ENCODE measurements at regions not wholly inside any gene's neighbourhood (a gene's known extent, or its start where the extent isn't known, plus 50 kb on each side); places are given as distances from the start of the nearest gene placed in this dataset.

DNA sequence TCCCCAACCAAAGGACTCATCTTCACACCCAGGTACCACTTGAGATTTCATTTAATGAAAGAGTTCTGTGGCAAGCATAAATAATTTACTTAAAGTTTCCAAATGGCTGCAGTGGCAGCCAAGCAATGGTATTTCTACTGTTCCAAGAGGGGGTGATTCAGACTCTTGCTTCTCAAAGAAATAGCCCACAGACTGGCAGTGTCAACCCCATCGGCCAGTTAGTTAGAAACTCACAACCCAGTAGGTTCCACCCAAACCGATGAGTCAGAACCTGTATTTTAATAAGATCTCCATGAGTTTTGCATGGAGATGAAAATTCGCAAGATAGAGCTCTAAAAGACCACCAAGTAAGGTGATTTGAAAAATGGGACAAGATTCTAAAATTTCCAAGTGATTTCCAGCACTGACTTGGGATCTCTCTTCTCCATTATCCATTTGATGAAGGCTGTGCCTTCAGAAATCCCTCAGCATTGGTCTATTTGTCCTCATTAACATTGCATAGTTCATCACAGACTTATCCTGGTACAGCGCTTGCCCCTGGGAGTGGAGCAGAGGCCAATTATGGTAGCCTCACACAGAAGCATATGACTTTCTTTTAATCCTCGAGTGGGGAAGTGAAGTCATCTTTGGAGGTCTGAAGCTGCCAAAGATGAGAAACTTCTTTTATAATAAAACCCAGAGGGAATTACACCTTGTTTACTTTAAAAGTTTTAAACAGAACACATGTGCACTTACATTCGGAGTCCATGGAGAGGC, 361.4 kb upstream of the ID2 start:
- no peaks in the 10 kb centered on the region for H3K27me3 ChIP-seq (ENCODE audit: control insufficient read depth in 4 of 4, insufficient read depth in 4 of 4, low read length in 3 of 4)
- H3K36me3 ChIP-seq (ENCODE audit: control insufficient read depth in 4 of 4, insufficient read depth in 3 of 4, low read depth in 1 of 4, low read length in 3 of 4): no peaks in the 10 kb centered on the region
- TF ChIP-seq FOXA1 (IDR thresholded peaks at IDR 0.05): no peak
- TF ChIP-seq RAD21 (IDR thresholded peaks at IDR 0.05): no peak
- TF ChIP-seq FOXA2 (IDR thresholded peaks at IDR 0.05): no peak
- H3K4me1 ChIP-seq (ENCODE audit: control insufficient read depth in 4 of 4, insufficient read depth in 4 of 4, low read length in 3 of 4): no peaks in the 10 kb centered on the region
- H3K9me3 ChIP-seq (ENCODE audit: control insufficient read depth in 4 of 4, low read length in 3 of 4): no peaks in the 10 kb centered on the region
- H3K9ac ChIP-seq (ENCODE audit: low read depth in 1 of 2, low read length in 2 of 2): no peak overlapping the region
- 95% methylated on average over 6 of the region's 6 CpGs for WGBS
- no peak overlapping the region for H3K4me3 ChIP-seq (ENCODE audit: low read depth in 1 of 3, low read length in 3 of 3)
- H3K27ac ChIP-seq (ENCODE audit: low read depth in 1 of 2, low read length in 2 of 2): no peak overlapping the region
- DNase-seq (ENCODE audit: low spot score): no peak

- Histone ChIP-seq H3K9ac (ENCODE audit: low read depth in 1 of 2, low read length in 2 of 2) (no peak overlapping the region), H3K27ac (ENCODE audit: low read depth in 1 of 2, low read length in 2 of 2) (no peak overlapping the region), H3K4me3 (ENCODE audit: low read depth in 1 of 3, low read length in 3 of 3) (no peak overlapping the region), H3K9me3 (ENCODE audit: control insufficient read depth in 4 of 4, low read length in 3 of 4) (no peaks in the 10 kb centered on the region), H3K27me3 (ENCODE audit: control insufficient read depth in 4 of 4, insufficient read depth in 4 of 4, low read length in 3 of 4) (no peaks in the 10 kb centered on the region), H3K4me1 (ENCODE audit: control insufficient read depth in 4 of 4, insufficient read depth in 4 of 4, low read length in 3 of 4) (no peaks in the 10 kb centered on the region), H3K36me3 (ENCODE audit: control insufficient read depth in 4 of 4, insufficient read depth in 3 of 4, low read depth in 1 of 4, low read length in 3 of 4) (no peaks in the 10 kb centered on the region)
- TF ChIP-seq, protein P1, sequence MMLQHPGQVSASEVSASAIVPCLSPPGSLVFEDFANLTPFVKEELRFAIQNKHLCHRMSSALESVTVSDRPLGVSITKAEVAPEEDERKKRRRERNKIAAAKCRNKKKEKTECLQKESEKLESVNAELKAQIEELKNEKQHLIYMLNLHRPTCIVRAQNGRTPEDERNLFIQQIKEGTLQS (IDR thresholded peaks at IDR 0.05): no peak
- TF ChIP-seq, protein P2, sequence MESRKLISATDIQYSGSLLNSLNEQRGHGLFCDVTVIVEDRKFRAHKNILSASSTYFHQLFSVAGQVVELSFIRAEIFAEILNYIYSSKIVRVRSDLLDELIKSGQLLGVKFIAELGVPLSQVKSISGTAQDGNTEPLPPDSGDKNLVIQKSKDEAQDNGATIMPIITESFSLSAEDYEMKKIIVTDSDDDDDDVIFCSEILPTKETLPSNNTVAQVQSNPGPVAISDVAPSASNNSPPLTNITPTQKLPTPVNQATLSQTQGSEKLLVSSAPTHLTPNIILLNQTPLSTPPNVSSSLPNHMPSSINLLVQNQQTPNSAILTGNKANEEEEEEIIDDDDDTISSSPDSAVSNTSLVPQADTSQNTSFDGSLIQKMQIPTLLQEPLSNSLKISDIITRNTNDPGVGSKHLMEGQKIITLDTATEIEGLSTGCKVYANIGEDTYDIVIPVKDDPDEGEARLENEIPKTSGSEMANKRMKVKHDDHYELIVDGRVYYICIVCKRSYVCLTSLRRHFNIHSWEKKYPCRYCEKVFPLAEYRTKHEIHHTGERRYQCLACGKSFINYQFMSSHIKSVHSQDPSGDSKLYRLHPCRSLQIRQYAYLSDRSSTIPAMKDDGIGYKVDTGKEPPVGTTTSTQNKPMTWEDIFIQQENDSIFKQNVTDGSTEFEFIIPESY (IDR thresholded peaks at IDR 0.05): no peak
- no peak for TF ChIP-seq JUND (IDR thresholded peaks at IDR 0.05)
- no peak for TF ChIP-seq RAD21 (IDR thresholded peaks at IDR 0.05)
- TF ChIP-seq, protein P3, sequence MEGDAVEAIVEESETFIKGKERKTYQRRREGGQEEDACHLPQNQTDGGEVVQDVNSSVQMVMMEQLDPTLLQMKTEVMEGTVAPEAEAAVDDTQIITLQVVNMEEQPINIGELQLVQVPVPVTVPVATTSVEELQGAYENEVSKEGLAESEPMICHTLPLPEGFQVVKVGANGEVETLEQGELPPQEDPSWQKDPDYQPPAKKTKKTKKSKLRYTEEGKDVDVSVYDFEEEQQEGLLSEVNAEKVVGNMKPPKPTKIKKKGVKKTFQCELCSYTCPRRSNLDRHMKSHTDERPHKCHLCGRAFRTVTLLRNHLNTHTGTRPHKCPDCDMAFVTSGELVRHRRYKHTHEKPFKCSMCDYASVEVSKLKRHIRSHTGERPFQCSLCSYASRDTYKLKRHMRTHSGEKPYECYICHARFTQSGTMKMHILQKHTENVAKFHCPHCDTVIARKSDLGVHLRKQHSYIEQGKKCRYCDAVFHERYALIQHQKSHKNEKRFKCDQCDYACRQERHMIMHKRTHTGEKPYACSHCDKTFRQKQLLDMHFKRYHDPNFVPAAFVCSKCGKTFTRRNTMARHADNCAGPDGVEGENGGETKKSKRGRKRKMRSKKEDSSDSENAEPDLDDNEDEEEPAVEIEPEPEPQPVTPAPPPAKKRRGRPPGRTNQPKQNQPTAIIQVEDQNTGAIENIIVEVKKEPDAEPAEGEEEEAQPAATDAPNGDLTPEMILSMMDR (IDR thresholded peaks at IDR 0.05; ENCODE audit: low read depth, low read length, missing input control): no peak
- no peak for TF ChIP-seq HNF4A (conservative IDR thresholded peaks at IDR 0.05)
- no peak for TF ChIP-seq NR2F2 (IDR thresholded peaks at IDR 0.05)
- TF ChIP-seq SP1 (IDR thresholded peaks at IDR 0.05): no peak
- no peak for TF ChIP-seq FOXA1 (IDR thresholded peaks at IDR 0.05)
- TF ChIP-seq EGR1 (IDR thresholded peaks at IDR 0.05; ENCODE audit: low read depth in 2 of 2): no peak
- no peak for TF ChIP-seq RXRA (IDR thresholded peaks at IDR 0.05)
- no peak for TF ChIP-seq MAX (IDR thresholded peaks at IDR 0.05)
- TF ChIP-seq TAF1 (conservative IDR thresholded peaks at IDR 0.05): no peak
- TF ChIP-seq GABPA (IDR thresholded peaks at IDR 0.05 in 1 of 2, conservative IDR thresholded peaks at IDR 0.05 in 1 of 2): no peak
- TF ChIP-seq, protein P4, sequence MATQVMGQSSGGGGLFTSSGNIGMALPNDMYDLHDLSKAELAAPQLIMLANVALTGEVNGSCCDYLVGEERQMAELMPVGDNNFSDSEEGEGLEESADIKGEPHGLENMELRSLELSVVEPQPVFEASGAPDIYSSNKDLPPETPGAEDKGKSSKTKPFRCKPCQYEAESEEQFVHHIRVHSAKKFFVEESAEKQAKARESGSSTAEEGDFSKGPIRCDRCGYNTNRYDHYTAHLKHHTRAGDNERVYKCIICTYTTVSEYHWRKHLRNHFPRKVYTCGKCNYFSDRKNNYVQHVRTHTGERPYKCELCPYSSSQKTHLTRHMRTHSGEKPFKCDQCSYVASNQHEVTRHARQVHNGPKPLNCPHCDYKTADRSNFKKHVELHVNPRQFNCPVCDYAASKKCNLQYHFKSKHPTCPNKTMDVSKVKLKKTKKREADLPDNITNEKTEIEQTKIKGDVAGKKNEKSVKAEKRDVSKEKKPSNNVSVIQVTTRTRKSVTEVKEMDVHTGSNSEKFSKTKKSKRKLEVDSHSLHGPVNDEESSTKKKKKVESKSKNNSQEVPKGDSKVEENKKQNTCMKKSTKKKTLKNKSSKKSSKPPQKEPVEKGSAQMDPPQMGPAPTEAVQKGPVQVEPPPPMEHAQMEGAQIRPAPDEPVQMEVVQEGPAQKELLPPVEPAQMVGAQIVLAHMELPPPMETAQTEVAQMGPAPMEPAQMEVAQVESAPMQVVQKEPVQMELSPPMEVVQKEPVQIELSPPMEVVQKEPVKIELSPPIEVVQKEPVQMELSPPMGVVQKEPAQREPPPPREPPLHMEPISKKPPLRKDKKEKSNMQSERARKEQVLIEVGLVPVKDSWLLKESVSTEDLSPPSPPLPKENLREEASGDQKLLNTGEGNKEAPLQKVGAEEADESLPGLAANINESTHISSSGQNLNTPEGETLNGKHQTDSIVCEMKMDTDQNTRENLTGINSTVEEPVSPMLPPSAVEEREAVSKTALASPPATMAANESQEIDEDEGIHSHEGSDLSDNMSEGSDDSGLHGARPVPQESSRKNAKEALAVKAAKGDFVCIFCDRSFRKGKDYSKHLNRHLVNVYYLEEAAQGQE (IDR thresholded peaks at IDR 0.05): no peak
- no peak for TF ChIP-seq HNF4G (IDR thresholded peaks at IDR 0.05)
- no peak for TF ChIP-seq YY1 (IDR thresholded peaks at IDR 0.05)
- no peak for TF ChIP-seq FOXA2 (IDR thresholded peaks at IDR 0.05)
- no peak for DNase-seq (ENCODE audit: low spot score)
- WGBS: 89% methylated on average over 4 of the region's 4 CpGs
These were observed 359.2 kb upstream of the ID2 start for GRCh38 chr2:8322634-8323033.
